SIG-M5 treated with dmso at 0.1 percent for 504 hours (cell line): ENCODE measurements at regions not wholly inside any gene's neighbourhood (a gene's known extent, or its start where the extent isn't known, plus 50 kb on each side); places are given as distances from the start of the nearest gene placed in this dataset.
A peak's percentile ranks its signal among the peaks of the same experiment; 100 is the strongest.
"Not testable (repeated sequence)": the region's sequence is repeated elsewhere in the genome, so short reads cannot be mapped to it uniquely, and the experiment has no call there.

Experiments used
- DNase-seq: peaks from one replicate; lab custom pipeline; 2025; ENCODE audit not compliant: unreplicated experiment; lab: John Stamatoyannopoulos, UW

- DNase-seq: no peak
Observed at GRCh38 chr2:142716463-142717242, 160.8 kb upstream of the KYNU start.

- DNase-seq: no peak
Observed at GRCh38 chr2:142714600-142714999, 162.9 kb upstream of the KYNU start.

- no peak for DNase-seq
Observed at GRCh38 chr2:142710336-142710735, 167.1 kb upstream of the KYNU start.

- no peak for DNase-seq
Observed at GRCh38 chr2:142707318-142707717, 170.1 kb upstream of the KYNU start.

GRCh38 chr2:142702397-142702796, 175.1 kb upstream of the KYNU start:
- not testable (repeated sequence) for DNase-seq

- DNase-seq: peak; percentile 79
Observed at GRCh38 chr2:142695350-142696257, 181.9 kb upstream of the KYNU start.

- no peak for DNase-seq
Observed at GRCh38 chr2:142694282-142694681, 183.2 kb upstream of the KYNU start.

- no peak for DNase-seq
Observed at GRCh38 chr2:142693171-142693950, 184.1 kb upstream of the KYNU start.

- no peak for DNase-seq
Observed at GRCh38 chr2:142688856-142689605, 188.4 kb upstream of the KYNU start.

- DNase-seq: no peak
Observed at GRCh38 chr2:142687509-142687908, 190.0 kb upstream of the KYNU start.

GRCh38 chr2:142687075-142687474, 190.4 kb upstream of the KYNU start:
- no peak for DNase-seq

GRCh38 chr2:142684667-142685066, 192.8 kb upstream of the KYNU start:
- no peak for DNase-seq

- DNase-seq: peak; percentile 22
Observed at GRCh38 chr2:142682528-142682927, 194.9 kb upstream of the KYNU start.

GRCh38 chr2:142681952-142682351, 195.5 kb upstream of the KYNU start:
- DNase-seq: no peak

GRCh38 chr2:142678164-142678563, 199.3 kb upstream of the KYNU start:
- no peak for DNase-seq

GRCh38 chr2:142675398-142675797, 202.1 kb upstream of the KYNU start:
- no peak for DNase-seq

GRCh38 chr2:142673836-142674235, 203.6 kb upstream of the KYNU start:
- DNase-seq: no peak

- DNase-seq: no peak
Observed at GRCh38 chr2:142672698-142673097, 204.8 kb upstream of the KYNU start.

- no peak for DNase-seq
Observed at GRCh38 chr2:142670362-142670761, 207.1 kb upstream of the KYNU start.

GRCh38 chr2:142668420-142668819, 209.0 kb upstream of the KYNU start:
- no peak for DNase-seq

- no peak for DNase-seq
Observed at GRCh38 chr2:142665241-142665640, 212.2 kb upstream of the KYNU start.
